22Rv1 (cell line): ENCODE measurements at regions not wholly inside any gene's neighbourhood (a gene's known extent, or its start where the extent isn't known, plus 50 kb on each side); places are given as distances from the start of the nearest gene placed in this dataset.

ENCODE experiments used
- H3K27ac ChIP-seq: fragments of 450-650 bp; 2 replicates; pipeline ENCODE4 v1.5.1; 2017
- ZFX ChIP-seq: fragments of 450-650 bp; IDR thresholded peaks from 2 replicates; pipeline ENCODE4 v1.6.1; 2017; ENCODE audit warnings: antibody characterized with exemption, borderline replicate concordance
- TF ChIP-seq, protein P1 (sequence below): fragments of 450-650 bp; IDR thresholded peaks from 2 replicates; pipeline ENCODE4 v1.5.1; 2017; ENCODE audit warnings: mild to moderate bottlenecking

DNA sequence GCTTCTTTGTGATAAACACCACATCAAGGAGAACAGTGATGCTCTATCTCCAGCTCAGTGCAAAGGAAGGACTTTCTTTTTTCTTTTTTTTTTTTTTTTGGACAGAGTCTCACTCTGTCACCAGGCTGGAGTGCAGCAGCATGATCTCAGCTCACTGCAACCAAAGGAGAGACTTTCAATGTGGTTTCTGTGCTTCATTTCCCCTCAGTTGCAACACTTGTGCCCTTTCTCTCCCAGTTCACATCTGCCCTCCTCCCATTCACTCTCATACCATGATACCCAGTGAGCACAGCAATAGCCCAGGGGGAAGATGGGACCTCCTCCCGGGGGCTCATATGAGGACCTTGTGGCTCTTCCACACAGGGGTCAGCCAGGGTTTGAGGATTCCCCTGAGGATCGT is 110.0 kb downstream of the MTRR start:
- H3K27ac ChIP-seq, result no peak overlapping the region
- TF ChIP-seq ZFX, result no peak
- TF ChIP-seq, protein P1, sequence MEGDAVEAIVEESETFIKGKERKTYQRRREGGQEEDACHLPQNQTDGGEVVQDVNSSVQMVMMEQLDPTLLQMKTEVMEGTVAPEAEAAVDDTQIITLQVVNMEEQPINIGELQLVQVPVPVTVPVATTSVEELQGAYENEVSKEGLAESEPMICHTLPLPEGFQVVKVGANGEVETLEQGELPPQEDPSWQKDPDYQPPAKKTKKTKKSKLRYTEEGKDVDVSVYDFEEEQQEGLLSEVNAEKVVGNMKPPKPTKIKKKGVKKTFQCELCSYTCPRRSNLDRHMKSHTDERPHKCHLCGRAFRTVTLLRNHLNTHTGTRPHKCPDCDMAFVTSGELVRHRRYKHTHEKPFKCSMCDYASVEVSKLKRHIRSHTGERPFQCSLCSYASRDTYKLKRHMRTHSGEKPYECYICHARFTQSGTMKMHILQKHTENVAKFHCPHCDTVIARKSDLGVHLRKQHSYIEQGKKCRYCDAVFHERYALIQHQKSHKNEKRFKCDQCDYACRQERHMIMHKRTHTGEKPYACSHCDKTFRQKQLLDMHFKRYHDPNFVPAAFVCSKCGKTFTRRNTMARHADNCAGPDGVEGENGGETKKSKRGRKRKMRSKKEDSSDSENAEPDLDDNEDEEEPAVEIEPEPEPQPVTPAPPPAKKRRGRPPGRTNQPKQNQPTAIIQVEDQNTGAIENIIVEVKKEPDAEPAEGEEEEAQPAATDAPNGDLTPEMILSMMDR, result no peak

DNA sequence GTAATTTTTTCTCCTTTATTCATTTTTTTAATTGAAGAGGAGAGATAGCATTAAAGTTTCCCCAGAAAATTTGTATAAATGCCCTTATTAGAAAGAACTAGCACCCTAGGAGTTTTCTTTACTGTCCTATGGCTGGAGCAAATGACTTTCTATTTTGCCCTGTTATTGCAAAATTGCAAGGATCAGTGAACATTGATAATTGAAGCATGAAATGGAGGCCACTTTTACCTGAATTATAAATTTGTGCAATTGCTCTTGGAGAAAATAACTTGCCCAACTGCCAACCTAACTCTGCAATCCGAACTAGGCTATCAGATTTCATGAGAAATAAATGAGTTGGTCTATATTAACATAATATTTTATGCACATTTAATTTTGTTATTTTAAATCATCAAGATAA is 111.9 kb downstream of the MTRR start:
- no peak overlapping the region for H3K27ac ChIP-seq
- TF ChIP-seq, protein P1, result no peak
- TF ChIP-seq ZFX, result no peak

DNA sequence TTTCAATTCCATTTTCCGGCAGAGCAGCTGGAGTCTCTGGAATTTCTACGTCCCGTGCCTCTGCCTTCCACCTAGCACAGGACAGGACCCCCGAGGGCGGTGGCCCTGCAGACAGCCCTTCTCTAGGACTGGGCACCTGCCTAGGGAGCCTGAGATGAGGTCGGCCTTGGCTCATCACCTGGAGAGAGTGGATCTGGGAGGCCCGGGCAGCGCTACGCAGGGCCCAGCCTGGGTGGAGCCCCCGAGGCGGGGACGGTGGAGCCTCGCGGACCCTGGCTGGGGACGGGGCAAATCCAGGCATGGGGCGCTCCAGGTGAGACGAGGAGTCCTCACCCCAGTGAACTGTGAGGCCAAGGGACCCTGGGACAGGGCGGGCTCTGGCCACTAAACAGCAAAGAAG is 114.5 kb downstream of the MTRR start:
- no peak overlapping the region for H3K27ac ChIP-seq
- TF ChIP-seq, protein P1, result no peak
- TF ChIP-seq ZFX, result no peak

DNA sequence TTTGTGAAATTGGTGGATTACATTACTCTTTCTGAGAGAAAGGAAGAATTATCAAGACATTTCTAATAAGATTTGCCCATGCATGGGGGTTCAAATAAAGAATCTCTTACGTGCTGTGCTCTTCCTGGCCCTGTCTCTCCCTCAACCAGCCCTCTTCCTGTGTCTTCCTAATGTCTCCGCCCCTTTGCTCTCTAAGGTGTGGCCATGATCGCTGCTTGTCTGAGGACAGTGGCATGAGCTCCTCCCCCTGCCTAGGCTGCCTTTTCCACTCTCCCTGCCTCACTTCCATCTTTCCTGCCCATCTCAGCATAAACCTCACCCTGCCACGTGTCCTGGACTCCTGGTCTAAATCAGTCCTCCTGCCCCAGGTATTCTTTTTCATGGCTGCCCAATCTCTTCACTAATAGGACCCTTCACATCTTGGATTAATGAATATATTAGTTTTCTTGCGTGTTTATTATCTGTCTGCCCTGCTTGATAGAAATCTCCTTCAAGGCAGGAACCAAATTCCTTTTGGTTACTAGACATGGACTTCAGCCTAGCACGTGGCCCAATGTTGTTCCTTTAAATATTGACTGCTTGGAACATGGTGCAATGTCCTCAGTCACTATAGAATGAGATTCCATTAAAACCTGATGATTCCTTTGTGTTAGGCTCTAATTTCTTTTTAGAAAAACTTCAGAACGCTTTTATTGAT is 122.3 kb downstream of the MTRR start:
- TF ChIP-seq, protein P1, result no peak
- TF ChIP-seq ZFX, result no peak

DNA sequence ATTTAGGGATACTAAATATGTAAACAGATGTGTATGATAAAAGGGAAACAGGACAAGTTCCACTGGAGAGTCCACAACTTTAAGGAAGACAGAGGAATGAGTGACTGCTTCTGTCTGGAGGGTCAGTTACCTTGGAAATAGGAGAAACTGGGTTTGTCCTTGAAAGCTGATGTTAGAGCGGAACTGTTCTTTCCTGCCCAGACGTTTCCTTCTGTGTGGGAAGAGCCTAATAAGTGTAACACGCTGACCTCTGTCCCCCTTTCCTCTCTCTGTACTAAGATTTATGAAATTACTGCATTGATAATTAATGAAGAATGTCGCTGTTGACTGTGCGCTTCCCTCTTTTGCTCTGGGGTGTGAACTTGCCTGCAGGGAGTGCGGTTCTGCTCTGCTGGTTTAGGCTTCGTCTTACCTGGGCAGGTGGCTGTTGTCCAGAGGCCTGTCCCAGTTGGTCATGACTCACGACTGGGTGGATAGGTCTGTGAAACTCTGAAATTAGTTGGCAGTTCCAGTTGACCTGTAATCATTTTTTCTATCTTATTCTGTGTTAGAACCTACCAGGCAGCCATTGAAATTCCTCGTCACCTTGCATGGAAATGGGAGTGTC is 126.8 kb downstream of the MTRR start:
- no peak overlapping the region for H3K27ac ChIP-seq
- TF ChIP-seq, protein P1, result no peak
- no peak for TF ChIP-seq ZFX

More for the DNA sequence above, 122.3 kb downstream of the MTRR start:
- H3K27ac ChIP-seq, result no peak overlapping the region

DNA sequence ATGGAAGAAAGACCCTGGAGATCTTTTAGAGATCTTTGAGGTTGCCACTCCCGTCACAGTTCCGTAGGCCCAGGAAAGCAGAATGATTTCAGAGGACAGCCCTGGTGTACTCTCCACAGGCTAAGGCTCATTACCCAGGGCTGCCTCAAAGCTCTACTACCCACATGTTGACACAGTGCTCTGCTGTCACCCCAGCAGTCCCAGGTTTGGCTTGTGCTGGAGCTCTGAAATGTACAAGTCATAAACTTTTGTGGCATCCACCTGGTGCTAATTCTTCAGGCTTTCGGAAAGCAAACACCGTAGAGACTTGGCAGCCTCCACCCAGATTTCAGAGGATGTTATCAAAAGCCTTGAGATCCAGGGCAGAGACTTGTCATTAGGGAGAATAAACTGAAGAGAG is 136.5 kb downstream of the MTRR start:
- no peak overlapping the region for H3K27ac ChIP-seq
- no peak for TF ChIP-seq ZFX
- TF ChIP-seq, protein P1, result no peak
